ENCODE measurements at regions not wholly inside any gene's neighbourhood (a gene's known extent, or its start where the extent isn't known, plus 50 kb on each side); places are given as distances from the start of the nearest gene placed in this dataset.
"Not testable (repeated sequence)": the region's sequence is repeated elsewhere in the genome, so short reads cannot be mapped to it uniquely, and the experiment has no call there.

GRCh38 chr4:121616449-121616848, 80.3 kb downstream of the ANXA5 start:
- not testable (repeated sequence) for DNase-seq

- DNase-seq = no peak
Measured at GRCh38 chr4:121614101-121614500, 82.7 kb downstream of the ANXA5 start.

GRCh38 chr4:121599049-121599448, 97.7 kb downstream of the ANXA5 start:
- no peak for DNase-seq

- no peak for DNase-seq
Measured at GRCh38 chr4:121597346-121597934, 99.3 kb downstream of the ANXA5 start.

- DNase-seq = no peak
Measured at GRCh38 chr4:121594796-121595526, 101.8 kb downstream of the ANXA5 start.

GRCh38 chr4:121593760-121594159, 103.0 kb downstream of the ANXA5 start:
- DNase-seq = no peak

- DNase-seq = not testable (repeated sequence)
Measured at GRCh38 chr4:121592257-121592656, 104.5 kb downstream of the ANXA5 start.

- DNase-seq = no peak
Measured at GRCh38 chr4:121584836-121585235, 111.9 kb downstream of the ANXA5 start.

- no peak for DNase-seq
Measured at GRCh38 chr4:121583396-121583795, 113.4 kb downstream of the ANXA5 start.

GRCh38 chr4:121582296-121582695, 114.5 kb downstream of the ANXA5 start:
- no peak for DNase-seq

- DNase-seq = not testable (repeated sequence)
Measured at GRCh38 chr4:121575392-121575791, 121.4 kb downstream of the ANXA5 start.

GRCh38 chr4:121574618-121575017, 122.2 kb downstream of the ANXA5 start:
- DNase-seq = no peak

- no peak for DNase-seq
Measured at GRCh38 chr4:121567748-121568147, 129.0 kb downstream of the ANXA5 start.

- DNase-seq = no peak
Measured at GRCh38 chr4:121564840-121565375, 131.9 kb downstream of the ANXA5 start.

- DNase-seq = no peak
Measured at GRCh38 chr4:121562811-121563210, 134.0 kb downstream of the ANXA5 start.

- no peak for DNase-seq
Measured at GRCh38 chr4:121555315-121556107, 141.3 kb downstream of the ANXA5 start.

- DNase-seq = no peak
Measured at GRCh38 chr4:121554382-121554781, 142.4 kb downstream of the ANXA5 start.

- DNase-seq = no peak
Measured at GRCh38 chr4:121551881-121552280, 144.9 kb downstream of the ANXA5 start.

GRCh38 chr4:121551271-121551670, 145.5 kb downstream of the ANXA5 start:
- no peak for DNase-seq

- no peak for DNase-seq
Measured at GRCh38 chr4:121541696-121542095, 155.1 kb downstream of the ANXA5 start.

GRCh38 chr4:121535351-121535750, 154.5 kb upstream of the QRFPR start:
- no peak for DNase-seq

- DNase-seq = no peak
Measured at GRCh38 chr4:121534187-121534586, 153.4 kb upstream of the QRFPR start.

- DNase-seq = no peak
Measured at GRCh38 chr4:121526509-121526908, 145.7 kb upstream of the QRFPR start.
